HG02870 (cell line): ENCODE measurements at regions not wholly inside any gene's neighbourhood (a gene's known extent, or its start where the extent isn't known, plus 50 kb on each side); places are given as distances from the start of the nearest gene placed in this dataset.
"Not testable (repeated sequence)": the region's sequence is repeated elsewhere in the genome, so short reads cannot be mapped to it uniquely, and the experiment has no call there.

Source experiments
- ATAC-seq: cut with Tn5 transposase; IDR thresholded peaks from one replicate; pipeline ENCODE4 v1.9.1; 2021; ENCODE audit warnings: mild to moderate bottlenecking, moderate library complexity; ENCODE audit not compliant: unreplicated experiment

DNA sequence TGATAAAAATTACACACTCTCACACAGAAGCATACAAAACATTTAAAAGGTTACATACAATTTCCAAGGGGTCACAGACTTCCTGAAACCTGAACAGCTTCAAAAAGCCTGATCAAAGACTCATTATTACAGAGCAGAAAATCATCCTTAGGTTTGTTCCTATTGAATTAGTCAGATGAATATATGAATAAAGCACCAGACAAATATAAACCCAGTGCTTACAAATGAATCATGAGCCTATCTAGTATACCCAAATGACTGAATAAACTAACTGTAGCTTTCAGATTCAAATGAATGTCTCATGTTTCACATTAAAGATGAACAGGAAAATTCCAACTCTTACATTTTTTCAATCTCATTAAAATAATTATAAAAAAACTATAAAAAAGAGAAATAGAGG, 550.3 kb downstream of the SUCLG1 start:
- ATAC-seq, result no peak

DNA sequence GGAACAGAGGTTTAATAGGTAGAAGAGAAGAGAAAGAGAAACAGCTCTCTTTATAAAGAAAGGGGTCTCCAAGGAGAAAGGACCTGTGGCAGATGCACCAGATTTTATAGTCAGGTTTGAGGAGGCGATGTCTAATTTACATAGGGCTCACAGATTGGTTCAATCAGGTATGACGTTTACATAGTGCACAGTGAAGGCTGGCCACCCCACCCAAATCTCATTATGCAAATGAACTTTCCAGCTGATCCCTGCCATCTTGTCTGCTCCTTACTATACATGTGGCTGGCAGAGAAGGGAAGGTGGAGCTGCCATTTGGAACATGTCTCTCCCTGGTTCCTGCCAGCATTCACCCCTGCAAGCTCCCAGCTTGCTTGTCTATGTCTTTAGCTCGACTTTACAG, 557.8 kb downstream of the SUCLG1 start:
- no peak for ATAC-seq

DNA sequence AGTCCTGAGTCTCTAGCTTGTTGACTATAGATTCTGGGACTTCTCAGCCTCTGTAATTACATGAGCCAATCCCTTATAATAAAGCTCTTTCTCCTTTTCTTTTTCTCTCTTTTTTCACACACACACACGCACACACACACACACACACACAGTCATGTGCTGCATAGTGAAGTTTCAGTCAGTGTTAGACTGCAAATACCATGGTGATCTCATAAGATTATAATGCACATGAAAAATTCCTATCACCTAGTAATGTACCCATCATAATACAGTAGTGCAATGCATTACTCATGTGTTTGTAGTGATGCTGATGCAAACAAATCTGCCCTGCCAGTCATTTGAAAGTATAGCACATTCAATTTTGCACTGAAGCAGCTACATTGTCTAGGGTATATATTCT, 558.2 kb downstream of the SUCLG1 start:
- no peak for ATAC-seq

DNA sequence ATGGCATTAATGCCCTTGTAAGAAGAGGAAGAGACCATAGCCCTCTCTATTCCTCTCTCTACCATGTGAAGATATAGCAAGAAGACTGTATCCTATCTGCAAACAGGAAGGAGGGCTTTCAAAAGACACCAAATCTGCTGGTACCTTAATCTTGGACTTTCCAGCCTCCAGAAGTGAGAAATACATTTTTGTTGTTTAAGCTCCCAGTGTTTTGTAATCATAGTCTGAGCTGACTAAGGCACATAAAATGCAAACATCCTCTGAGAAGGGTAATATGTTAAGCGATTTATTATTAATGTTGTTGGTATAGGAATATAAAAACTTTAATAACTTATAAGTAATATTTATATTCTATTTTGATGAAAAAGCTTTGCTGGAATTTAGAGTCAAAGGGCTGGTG, 559.8 kb downstream of the SUCLG1 start:
- ATAC-seq, result no peak

DNA sequence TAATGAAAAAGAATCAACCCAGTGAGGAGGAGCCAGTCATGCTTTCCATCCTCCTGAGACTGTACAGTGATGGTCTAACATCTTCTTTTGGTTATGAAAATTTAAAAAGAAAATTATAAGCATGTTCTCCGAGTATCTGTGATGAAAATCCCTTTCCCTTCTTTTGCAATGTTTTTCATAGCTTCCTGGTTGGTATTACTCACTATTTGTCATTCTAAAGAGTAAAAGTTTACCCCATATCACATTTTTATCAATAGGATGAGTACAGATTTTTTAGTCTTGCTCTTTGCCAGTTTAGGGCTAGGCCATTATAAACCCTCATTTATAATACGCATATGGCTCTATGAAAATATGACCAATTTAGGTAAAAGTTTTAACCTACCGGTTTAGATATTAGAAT, 564.1 kb downstream of the SUCLG1 start:
- ATAC-seq, result no peak

DNA sequence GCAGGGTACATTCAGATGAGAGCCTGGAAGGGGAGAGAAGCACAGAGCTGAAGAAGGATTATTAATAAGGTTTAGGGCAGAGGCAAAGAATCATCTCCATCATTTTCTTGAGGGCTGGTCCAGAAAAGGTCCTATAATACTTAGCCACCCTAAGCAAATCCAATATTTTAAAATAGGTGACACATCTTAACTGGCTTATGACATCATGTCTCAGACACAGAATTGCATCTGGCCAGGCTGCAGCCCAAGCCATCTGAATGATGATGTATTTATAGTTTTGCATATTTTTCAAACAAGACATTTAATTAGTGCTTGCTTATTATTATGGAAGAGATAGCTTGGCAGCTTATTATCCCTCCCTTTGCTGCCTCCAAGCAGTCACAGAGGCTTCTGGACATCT, 571.3 kb downstream of the SUCLG1 start:
- no peak for ATAC-seq

DNA sequence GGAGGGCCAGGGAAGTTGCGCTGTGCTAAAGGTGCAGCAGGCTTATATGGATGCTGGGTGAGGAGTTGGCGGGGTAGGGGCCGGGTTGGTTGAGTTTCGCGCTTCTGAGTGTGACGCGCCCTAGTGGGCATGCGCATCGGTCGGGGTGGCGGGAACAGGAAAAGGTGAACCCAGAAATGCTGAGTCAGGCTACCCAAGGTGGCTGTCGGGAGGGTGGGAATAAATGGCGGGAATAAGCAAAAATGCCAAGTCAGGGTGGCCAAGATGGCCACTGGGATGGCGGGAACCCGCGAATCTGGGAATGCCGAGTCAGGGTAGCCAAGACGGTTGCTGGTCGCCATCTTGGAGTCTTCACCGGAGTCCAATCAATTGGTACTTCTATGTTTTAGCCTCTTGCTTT, 580.0 kb downstream of the SUCLG1 start:
- no peak for ATAC-seq

DNA sequence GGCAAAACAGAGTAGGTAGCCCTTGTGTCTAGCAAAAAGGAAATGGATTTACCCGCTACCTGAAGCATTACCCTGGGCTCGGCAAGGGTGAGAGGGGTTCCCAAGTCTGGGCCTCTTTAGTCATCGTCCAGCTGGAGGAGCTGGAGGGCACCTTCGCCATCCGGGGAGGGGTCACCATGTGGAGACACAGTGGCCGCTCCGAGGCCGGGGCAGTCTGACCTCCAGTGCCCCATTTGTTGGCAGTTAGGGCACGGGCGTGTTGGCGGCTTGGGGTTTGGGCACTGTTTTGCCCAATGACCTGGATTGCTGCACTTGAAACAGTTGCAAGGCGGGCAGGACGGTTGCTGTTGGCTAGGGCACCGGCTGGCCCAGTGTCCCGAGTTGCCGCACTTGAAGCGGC, 581.8 kb downstream of the SUCLG1 start:
- not testable (repeated sequence) for ATAC-seq

DNA sequence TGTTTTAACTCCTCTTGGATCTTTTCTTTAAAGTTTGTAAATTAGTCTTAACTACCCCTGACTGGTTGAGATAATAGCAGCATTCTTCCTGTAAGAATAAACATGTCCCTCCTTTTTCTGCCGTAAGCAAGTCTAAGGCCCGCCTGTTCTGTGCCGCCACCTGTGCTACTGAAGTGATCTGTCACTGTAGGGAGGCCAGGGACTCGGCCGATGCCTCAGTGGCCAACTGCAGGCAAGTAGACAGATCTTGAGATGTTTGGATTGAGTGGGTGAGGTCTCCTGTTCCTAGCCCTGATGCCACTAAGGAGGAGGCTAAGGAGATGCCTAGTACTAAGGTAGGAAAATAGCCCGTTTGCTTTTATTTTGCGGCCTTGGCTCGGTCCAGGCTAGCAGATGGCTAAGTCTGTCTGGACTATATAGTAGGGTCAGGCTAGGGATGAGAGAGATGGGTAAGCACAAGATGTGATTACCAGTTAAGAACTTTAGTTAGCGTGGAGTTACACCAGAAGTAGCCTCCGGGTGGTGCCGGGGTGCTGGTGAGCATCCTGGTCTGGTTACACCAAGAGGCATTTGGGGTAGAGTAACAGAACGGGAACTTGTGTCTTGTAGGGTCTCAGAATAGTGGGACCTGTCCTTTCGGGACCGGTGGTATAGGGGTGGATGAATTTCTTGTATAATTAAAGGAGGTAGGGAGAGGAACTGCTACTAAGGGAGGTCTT, 584.2 kb downstream of the SUCLG1 start:
- no peak for ATAC-seq

DNA sequence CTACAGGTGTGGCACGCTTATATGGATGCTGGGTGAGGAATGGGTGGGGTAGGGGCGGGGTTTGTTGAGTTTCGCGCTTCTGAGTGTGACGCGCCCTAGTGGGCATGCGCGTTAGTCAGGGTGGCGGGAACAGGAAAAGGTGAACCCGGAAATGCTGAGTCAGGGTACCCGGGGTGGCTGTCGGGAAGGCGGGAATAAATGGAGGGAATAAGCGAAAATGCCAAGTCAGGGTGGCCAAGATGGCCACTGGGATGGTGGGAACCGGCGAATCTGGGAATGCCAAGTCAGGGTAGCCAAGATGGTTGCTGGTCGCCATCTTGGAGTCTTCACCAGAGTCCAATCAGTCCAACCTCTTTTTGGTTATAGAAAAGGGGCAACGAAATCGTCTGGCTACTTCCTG, 585.0 kb downstream of the SUCLG1 start:
- ATAC-seq, result no peak

DNA sequence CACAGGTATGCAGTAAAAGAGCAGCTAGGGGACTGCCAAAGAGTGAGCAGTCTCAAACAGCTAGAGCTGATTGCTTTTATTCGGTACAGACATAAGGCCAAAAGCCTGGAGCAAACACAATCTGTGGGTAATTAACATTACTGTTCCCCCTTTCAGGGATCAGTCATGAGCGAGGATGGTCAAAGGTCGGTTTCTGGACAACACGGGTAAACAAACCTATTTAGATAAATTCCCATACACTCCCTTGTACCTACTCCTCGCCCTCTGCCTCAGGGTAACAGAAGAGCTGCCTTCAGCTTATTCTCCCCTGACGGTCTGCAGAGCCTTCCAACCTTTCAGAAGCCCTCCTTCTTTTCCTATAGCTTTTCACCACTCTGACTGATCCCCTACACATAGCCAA, 586.0 kb downstream of the SUCLG1 start:
- ATAC-seq, result no peak

DNA sequence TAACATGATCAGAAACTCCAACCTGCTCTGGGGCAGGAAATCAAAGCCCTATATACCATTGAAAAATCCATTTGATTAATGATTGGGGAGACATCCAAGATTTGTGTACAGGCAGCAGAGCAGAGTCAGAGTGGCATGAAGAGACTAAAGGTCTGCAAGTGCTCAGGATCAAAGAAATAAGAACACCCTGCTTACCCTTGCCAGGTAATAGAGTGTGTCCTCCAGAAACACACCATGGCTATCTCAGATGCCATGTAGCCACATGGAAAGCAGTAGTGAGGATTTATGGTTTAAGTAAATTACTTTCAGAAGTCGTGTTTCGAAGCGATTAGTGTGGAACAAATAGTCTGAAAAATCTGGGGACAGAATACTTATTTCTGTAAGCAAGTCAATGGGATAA, 592.9 kb downstream of the SUCLG1 start:
- ATAC-seq, result no peak

DNA sequence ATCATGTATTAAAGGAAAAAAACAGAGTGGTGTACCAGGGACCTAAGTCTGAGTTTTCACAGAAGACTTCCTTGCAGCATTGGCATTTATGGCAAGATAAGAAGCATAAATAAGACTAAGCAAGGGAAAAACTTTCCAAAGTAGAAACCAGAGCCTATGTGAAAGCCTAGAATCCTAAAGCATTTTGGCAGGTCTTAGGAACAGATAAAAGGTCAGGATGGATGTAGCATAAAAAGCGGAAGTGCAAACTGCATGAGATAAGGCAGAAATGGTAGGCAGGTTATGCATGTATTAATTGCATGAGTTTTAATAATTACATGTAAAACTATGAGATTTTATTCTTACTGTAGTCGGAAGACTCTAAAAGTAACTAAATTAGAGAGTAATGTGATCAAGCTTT, 596.5 kb downstream of the SUCLG1 start:
- ATAC-seq, result no peak

DNA sequence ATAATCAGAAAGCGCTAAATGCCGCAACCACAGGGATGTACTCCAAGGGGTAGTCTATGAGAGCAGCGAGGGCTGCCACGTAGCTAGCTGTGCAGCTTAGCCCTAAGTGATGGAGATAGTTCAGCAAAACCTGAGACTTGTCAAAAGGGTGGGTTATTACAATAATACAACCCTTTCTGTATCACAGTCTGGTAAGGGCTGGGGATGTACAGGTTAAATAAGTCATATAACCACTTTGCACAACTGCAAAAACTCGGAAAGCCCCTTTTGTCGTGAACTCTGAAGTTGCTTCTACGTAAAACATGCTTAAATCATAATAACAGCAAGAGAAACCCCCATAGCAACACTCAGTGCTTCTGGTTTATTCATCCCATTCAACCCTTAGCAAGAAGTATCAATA, 598.8 kb downstream of the SUCLG1 start:
- no peak for ATAC-seq

DNA sequence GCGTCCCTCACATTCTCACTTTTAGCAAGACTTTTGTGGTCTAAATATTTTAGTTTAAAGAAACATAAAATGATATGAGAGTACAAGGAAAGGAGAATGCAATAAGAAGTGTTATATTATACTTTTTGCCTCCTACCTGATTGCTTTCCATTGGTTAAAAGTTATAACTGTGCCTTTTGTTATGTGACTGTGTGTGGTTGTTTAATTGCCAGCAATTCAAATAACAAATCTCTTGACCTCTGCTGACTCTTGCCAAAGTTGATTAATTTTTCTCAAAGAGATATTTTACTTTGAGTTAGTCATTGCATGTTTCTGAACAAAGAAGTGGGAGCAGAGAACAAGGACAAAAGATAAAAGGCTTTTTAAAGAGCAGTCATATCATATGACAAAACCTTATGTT, 599.5 kb downstream of the SUCLG1 start:
- no peak for ATAC-seq

DNA sequence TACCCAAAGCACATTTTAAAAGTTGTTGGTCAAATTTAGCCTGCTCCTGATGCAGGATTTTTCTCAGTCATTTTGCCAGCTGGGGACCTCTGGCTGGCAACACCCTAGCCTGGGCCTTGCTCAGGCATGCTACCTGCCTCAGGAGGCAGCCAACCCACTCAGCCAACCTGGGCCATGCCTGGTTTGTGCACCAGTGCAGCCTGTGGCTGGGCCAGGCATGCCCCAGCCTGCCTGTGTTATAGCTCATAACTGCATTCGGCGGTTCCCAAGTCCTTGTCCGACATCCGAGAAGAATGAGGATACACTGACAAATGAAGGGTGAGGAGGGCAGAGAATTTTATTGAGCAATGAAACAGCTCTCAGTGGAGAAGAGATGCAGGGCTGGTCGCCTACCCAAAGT, 608.0 kb downstream of the SUCLG1 start:
- no peak for ATAC-seq

DNA sequence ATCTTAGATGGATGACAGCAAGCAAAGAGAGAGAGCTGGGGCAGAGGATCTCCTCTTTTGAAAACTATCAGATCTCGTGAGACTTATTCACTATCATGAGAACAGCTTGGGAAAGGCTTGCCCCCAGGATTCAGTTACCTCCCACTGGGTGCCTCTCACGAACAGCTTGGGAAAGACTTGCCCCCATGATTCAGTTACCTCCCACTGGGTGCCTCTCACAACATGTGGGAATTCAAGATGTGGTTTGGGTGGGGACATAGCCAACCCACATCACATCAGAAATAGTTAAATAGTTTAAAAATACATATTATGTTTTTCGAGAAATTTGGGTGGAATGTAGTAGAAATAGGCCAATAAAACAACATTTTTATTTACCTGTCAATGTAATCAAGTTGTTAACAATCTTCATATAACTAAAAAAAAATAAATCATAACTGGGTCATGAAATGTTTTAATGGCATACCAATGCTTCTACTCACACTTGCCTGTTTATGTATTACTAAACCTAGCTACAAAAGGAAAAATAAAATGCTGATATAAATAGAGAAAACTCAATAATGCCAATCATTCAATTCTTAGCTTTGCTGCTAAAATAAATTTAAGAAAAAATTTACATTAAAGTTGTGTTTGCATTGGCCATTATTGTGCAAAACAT, 608.9 kb downstream of the SUCLG1 start:
- ATAC-seq, result no peak

DNA sequence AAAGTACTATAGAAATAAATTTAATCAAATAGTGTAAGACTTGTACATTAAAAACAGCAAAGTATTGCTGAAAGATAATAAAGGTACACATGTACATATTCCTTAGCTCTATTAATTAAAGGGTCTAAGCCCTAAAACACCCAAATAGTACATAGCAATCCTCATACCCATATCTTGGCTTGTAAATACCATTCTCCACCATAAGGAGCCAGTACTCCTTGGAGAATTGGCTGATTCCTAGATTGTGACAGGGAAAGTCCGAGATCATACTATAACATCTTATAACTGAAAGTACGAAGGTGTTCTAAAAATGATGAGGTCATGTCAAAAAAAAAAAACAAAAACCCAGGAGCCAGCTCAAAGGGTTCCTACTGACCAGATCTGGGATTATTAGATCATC, 614.6 kb downstream of the SUCLG1 start:
- no peak for ATAC-seq

DNA sequence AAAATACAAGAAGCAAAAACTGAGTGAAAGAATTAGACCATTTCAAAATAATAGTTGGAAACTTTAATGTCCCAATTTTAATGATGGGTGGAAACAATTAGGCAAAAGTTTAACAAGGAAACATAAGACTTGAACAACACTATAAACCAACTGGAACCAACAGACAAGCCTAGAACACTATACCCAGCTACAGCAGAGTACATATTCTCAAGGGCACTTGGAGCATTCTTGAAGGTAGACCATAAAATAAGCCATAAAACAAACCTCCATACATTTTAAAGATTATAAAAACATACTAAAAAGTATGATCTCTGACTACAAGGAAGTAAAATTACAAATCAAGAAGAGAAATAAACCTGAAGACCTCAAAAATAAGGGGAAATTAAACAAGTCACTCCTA, 616.7 kb downstream of the SUCLG1 start:
- no peak for ATAC-seq

DNA sequence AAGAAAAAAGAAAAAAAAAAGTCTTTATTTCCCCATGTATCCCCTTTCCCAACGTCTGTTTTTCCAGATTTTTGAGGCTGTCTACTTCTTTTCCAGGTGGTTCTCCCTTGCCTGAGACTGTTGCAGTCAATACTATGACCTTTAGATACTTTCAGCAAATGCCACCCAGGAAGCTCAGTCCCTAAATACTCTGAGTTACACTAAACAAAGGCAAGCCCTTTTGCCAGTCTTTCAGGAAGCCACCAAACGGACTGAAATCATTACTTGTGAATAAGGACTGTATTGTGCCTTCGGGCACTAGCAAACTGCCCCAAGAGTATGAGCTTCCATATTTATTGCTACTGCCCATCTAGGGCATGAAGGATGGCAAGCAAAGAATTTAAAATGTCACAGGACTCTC, 621.3 kb downstream of the SUCLG1 start:
- ATAC-seq, result no peak

DNA sequence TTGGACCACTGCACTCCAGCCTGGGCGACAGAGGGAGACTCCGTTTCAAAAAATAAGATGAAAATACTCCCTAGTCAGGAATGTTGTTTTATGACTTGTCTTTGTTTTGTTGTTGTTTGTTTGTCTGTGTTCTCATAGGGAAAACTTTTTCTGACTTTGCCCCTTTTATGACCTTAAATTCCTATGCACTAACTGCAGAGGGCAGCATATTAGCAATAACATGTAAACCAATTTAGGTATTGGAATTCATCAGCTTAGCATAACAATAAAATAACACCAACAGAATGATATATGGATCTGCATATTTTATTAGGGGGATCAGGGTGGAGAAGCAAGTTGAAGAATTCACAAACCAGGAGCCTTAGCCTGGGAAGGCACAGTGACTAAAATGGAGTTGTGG, 631.5 kb downstream of the SUCLG1 start:
- no peak for ATAC-seq

DNA sequence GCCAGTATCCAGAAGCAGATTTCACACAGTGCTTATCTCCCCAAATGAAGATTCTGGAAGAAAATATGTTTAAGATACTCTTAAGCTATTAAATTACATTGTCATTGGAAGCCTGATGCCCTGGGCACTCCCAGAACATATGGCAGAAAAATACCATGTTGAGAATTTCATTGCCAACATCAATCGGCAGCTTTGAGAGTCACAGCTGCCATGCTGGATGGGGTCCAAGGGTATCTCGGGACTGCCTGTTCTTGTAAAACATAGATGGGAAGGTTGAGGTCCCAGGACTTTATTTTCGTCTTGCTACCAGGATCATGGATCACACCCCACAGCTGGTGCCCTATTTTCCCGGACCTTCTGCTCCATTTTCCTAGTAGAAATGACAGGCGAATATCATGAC, 632.5 kb downstream of the SUCLG1 start:
- no peak for ATAC-seq

DNA sequence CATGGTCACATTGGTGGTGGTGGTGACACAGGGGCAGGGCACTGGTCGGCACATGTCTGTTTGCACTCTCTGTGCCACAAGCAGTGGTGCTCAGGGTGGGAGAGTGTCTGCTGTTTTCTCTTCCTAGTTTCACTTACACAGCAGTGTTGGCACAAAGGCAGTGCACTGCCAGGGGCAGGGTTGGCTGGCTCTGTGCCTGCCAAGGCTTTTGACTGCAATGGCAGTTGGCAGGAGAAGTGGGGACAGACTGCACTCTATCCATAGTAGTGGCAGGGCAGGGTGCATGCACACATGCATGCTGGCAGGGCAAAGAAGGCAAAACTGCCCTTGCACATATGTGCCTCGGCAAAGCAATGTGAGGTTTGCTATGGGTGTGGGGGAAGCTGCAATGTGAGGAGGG, 635.9 kb downstream of the SUCLG1 start:
- no peak for ATAC-seq
